ENCODE measurements at regions not wholly inside any gene's neighbourhood (a gene's known extent, or its start where the extent isn't known, plus 50 kb on each side); places are given as distances from the start of the nearest gene placed in this dataset.

DNA sequence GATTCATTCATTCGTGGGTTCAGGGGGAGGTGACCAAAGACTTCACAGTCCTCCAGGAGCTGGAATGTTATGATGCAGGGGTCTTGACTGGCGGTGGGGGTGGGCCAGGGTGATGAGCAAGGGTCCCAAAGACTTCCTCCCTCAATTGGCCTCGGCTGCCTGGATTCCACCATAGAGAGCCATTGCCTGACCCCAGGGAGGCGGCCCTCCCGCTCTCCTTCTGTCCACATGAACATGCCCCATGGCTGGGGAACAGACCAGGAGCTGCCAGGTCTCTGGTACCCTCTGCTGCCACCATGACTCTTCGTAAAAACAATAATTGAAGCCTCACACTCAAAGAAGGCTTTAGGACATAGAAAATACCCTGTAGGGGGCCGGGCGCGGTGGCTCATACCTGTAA lies 102.5 kb upstream of the CASZ1 start:
- Histone ChIP-seq H3K4me3 (ENCODE audit: low read depth in 1 of 2, low read length in 2 of 2) (no peak overlapping the region), H3K27ac (ENCODE audit: low read length) (no peak overlapping the region), H3K9me3 (ENCODE audit: control insufficient read depth in 1 of 2, low read length in 2 of 2) (no peaks in the 10 kb centered on the region), H3K4me1 (ENCODE audit: control insufficient read depth in 1 of 2, insufficient read depth in 2 of 2, low read length in 2 of 2) (no peaks in the 10 kb centered on the region), H3K36me3 (ENCODE audit: control insufficient read depth in 1 of 2, insufficient read depth in 2 of 2, low read length in 2 of 2) (no peaks in the 10 kb centered on the region), H3K27me3 (ENCODE audit: low read depth, low read length) (no peaks in the 10 kb centered on the region)

DNA sequence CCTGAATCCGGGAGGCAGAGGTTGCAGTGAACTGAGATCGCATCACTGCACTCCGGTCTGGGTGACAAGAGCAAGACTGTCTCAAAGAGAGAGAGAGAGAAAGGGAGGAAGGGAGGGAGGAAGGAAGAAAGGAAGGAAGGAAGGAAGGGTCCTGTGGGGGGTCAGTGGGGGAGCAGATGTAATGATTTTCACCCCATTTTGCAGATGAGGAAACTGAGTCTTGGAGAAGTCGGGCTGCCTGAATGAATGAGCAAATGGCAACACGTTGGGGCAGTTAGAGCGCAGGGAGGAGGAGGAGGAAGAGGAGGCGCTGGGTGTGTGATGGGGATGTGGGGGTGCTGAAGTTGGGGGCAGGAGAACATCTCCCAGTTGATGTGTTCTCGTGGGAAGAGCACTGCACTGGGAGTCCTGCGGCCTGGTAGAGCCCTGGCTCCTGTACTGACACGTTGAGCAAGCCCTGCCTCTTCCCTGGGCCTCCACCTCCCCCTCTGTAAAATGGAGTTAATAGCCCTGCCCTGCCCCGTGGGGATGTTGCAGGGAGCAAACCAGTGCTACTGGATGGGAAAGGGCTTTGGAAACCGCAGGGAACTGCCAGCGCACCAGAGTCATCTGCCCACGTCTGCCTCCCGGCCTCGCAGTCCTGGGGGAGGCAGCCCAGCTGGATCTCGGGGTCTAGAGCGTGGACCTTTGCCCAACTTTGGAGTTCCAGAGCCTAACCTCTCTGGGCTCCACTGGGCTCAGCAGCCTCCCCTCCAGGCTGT lies 103.2 kb upstream of the CASZ1 start:
- no peaks in the 10 kb centered on the region for H3K4me1 ChIP-seq (ENCODE audit: control insufficient read depth in 1 of 2, insufficient read depth in 2 of 2, low read length in 2 of 2)
- no peaks in the 10 kb centered on the region for H3K36me3 ChIP-seq (ENCODE audit: control insufficient read depth in 1 of 2, insufficient read depth in 2 of 2, low read length in 2 of 2)
- H3K27ac ChIP-seq (ENCODE audit: low read length) = no peak overlapping the region
- H3K9me3 ChIP-seq (ENCODE audit: control insufficient read depth in 1 of 2, low read length in 2 of 2) = no peaks in the 10 kb centered on the region
- no peak overlapping the region for H3K4me3 ChIP-seq (ENCODE audit: low read depth in 1 of 2, low read length in 2 of 2)
- H3K27me3 ChIP-seq (ENCODE audit: low read depth, low read length) = no peaks in the 10 kb centered on the region

DNA sequence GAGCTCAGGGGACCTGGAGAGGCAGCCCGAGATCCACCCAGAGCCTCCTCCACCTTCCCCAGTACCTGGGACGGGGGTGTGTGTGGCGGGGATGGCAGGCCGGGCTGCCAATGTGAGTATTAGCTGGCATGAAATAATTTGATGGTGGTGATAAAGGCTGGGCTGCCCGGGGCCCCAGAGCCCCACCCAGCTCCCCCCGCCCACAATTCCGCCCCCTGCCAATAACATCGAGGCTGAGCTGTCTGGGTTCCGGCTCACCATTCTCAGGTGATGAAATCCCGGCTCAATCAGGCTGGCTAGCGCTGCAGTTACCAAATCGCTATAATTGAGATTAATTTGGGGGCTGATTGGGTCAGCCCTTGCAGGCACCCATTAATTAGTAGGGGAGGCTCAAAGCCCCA lies 103.8 kb upstream of the CASZ1 start:
- H3K4me3 ChIP-seq (ENCODE audit: low read depth in 1 of 2, low read length in 2 of 2) = no peak overlapping the region
- no peak overlapping the region for H3K27ac ChIP-seq (ENCODE audit: low read length)
- no peaks in the 10 kb centered on the region for H3K4me1 ChIP-seq (ENCODE audit: control insufficient read depth in 1 of 2, insufficient read depth in 2 of 2, low read length in 2 of 2)
- H3K27me3 ChIP-seq (ENCODE audit: low read depth, low read length) = no peaks in the 10 kb centered on the region
- no peaks in the 10 kb centered on the region for H3K36me3 ChIP-seq (ENCODE audit: control insufficient read depth in 1 of 2, insufficient read depth in 2 of 2, low read length in 2 of 2)
- H3K9me3 ChIP-seq (ENCODE audit: control insufficient read depth in 1 of 2, low read length in 2 of 2) = no peaks in the 10 kb centered on the region

DNA sequence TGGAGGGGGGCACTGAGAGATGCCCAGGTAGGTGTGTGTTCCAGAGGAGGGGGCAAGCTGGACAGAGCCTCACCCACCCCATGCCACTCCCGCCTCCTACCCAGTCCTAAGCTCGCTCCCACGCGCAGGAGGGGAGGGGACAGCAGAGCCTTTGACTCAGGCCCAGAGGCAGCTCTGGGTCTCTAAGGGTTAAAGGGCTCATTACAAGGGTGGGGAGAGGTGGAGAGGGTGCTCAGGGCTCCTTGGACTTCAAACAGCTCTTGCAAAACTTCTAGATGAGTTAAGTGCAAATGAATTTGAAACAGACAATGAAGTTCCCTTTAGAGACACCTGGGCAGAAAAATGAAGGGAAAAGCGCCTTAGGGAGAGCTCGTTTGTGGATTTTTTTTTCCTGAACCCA lies 104.2 kb upstream of the CASZ1 start:
- Histone ChIP-seq H3K9me3 (ENCODE audit: control insufficient read depth in 1 of 2, low read length in 2 of 2) (no peaks in the 10 kb centered on the region), H3K27me3 (ENCODE audit: low read depth, low read length) (no peaks in the 10 kb centered on the region), H3K4me3 (ENCODE audit: low read depth in 1 of 2, low read length in 2 of 2) (no peak overlapping the region), H3K4me1 (ENCODE audit: control insufficient read depth in 1 of 2, insufficient read depth in 2 of 2, low read length in 2 of 2) (no peaks in the 10 kb centered on the region), H3K36me3 (ENCODE audit: control insufficient read depth in 1 of 2, insufficient read depth in 2 of 2, low read length in 2 of 2) (no peaks in the 10 kb centered on the region), H3K27ac (ENCODE audit: low read length) (no peak overlapping the region)

DNA sequence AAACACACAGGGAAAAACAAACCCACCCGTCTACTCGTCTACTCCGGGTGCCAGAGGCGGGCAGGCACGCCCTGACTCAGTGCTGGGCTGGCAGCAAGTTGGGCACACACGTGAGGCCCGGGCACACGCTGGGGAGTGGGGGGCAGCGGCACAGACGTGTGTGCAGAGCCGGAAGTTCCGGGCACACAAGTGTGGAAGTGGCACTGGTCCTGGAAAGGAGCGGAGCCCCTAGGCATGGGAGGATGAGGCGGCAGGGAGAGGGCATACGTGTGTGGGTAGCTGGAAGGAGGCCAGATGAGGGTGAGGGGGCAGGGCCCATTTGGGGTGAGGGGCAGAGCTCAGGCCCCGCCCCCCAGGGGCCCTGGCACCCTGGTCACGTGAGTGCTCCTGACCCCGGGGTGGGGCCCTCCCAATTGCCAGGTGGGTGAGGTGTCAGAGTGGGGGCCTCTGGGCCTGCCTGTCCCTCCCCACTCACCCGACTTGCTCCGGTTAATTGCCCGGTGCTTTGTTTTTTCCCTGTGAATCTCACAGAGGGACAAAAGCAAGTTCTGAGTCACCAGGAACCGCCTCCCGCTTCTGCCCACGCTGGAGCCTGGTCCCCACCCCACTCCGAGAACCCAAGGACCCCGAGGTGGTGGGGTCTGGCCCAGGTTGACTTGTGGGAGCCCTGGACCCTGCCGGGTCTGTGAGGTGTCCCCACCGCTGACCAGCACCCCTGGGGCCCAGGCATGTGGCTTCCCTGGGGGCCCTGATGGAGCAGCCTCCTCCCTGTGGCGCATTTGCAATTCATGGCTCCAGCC lies 104.8 kb upstream of the CASZ1 start:
- Histone ChIP-seq H3K27ac (ENCODE audit: low read length) (no peak overlapping the region), H3K36me3 (ENCODE audit: control insufficient read depth in 1 of 2, insufficient read depth in 2 of 2, low read length in 2 of 2) (no peaks in the 10 kb centered on the region), H3K9me3 (ENCODE audit: control insufficient read depth in 1 of 2, low read length in 2 of 2) (no peaks in the 10 kb centered on the region), H3K27me3 (ENCODE audit: low read depth, low read length) (no peaks in the 10 kb centered on the region), H3K4me1 (ENCODE audit: control insufficient read depth in 1 of 2, insufficient read depth in 2 of 2, low read length in 2 of 2) (no peaks in the 10 kb centered on the region), H3K4me3 (ENCODE audit: low read depth in 1 of 2, low read length in 2 of 2) (no peak overlapping the region)

DNA sequence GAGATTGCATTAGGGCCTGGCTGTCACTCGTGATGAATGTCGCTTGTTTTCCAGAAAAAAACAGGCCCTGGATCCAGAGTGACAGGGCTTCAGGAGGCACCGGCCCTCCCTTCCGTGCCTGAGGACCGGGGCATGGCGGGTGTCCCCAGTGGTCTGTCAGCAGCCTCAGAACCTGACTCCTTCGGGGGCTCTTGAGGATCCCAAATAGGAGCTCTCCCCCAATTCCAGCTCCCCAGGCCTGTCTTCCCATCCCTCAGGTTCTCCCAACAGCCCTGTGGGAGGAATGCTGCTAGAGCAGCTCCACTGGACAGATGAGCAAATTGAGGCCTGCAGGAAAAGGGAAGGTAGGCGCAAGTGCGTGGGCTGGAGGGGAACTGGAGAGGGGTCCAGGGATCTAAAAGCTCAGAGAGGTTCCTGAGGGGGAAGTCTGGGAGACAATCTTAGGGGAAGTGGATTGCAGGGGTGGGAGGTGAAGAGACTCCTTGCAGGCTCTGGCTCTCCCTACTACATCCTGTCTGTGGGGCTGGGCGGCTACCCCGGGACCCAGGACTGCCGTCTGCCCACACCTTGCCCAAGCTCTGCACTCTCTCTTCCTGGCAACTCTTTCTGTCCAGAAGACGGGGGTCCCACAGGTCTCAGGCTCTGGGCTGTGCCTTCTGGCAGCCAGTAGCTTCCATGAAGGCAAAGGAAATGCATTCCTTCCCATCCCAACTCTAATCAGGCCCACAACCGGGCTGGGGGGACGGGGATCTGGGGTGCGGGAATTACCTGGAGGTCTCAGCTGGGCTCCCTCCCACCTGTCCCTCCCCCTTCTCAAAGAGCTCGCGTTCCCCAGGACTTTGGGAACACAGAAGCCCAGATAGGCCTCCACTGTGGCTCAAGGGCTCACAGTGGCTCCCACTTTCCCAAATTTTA lies 105.7 kb upstream of the CASZ1 start:
- H3K4me3 ChIP-seq (ENCODE audit: low read depth in 1 of 2, low read length in 2 of 2) = no peak overlapping the region
- no peaks in the 10 kb centered on the region for H3K4me1 ChIP-seq (ENCODE audit: control insufficient read depth in 1 of 2, insufficient read depth in 2 of 2, low read length in 2 of 2)
- H3K9me3 ChIP-seq (ENCODE audit: control insufficient read depth in 1 of 2, low read length in 2 of 2) = no peaks in the 10 kb centered on the region
- H3K27ac ChIP-seq (ENCODE audit: low read length) = no peak overlapping the region
- H3K36me3 ChIP-seq (ENCODE audit: control insufficient read depth in 1 of 2, insufficient read depth in 2 of 2, low read length in 2 of 2) = no peaks in the 10 kb centered on the region
- no peaks in the 10 kb centered on the region for H3K27me3 ChIP-seq (ENCODE audit: low read depth, low read length)

DNA sequence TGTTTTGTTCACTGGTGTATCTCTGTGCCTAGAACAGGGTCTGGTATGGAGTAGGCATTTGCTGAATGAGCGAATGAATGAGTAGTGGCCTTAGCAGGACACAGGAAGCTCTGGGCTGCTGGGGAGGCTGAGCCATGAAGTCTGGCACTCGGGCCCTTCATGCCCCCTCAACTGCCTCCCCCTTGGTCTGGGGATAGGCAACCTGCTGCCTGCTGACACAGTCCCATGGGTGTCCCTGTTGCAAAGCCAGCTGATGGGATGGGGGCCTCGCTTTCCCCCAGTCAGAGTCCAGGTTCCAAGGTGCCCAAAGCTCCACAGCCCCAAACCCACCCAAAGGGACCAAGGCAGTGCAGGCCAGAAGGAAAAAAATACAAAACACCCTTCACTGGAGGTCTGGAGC lies 107.0 kb upstream of the CASZ1 start:
- Histone ChIP-seq H3K9me3 (ENCODE audit: control insufficient read depth in 1 of 2, low read length in 2 of 2) (no peaks in the 10 kb centered on the region), H3K4me3 (ENCODE audit: low read depth in 1 of 2, low read length in 2 of 2) (no peak overlapping the region), H3K36me3 (ENCODE audit: control insufficient read depth in 1 of 2, insufficient read depth in 2 of 2, low read length in 2 of 2) (no peaks in the 10 kb centered on the region), H3K27me3 (ENCODE audit: low read depth, low read length) (no peaks in the 10 kb centered on the region), H3K4me1 (ENCODE audit: control insufficient read depth in 1 of 2, insufficient read depth in 2 of 2, low read length in 2 of 2) (no peaks in the 10 kb centered on the region), H3K27ac (ENCODE audit: low read length) (no peak overlapping the region)

DNA sequence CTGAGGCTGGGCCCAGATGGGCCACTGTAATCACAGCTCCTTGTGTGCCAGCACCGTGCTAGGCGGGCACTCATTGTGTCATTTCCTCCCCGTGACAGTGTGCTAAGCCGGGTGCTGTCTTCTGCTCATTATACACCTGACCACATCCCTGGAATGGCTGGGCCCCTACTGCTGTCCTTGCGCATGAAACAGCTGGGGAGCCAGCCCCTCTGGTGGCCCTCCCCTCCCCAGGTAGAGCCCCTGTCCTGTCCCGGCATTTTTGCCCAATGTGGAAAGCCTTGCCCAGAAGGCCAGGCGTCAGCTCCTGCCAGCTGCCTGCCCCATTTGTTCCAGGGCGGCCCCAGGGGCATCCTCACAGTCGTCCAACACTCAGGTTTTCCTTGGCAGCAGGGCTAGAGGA lies 107.4 kb upstream of the CASZ1 start:
- Histone ChIP-seq H3K4me3 (ENCODE audit: low read depth in 1 of 2, low read length in 2 of 2) (no peak overlapping the region), H3K27me3 (ENCODE audit: low read depth, low read length) (no peaks in the 10 kb centered on the region), H3K4me1 (ENCODE audit: control insufficient read depth in 1 of 2, insufficient read depth in 2 of 2, low read length in 2 of 2) (no peaks in the 10 kb centered on the region), H3K27ac (ENCODE audit: low read length) (no peak overlapping the region), H3K36me3 (ENCODE audit: control insufficient read depth in 1 of 2, insufficient read depth in 2 of 2, low read length in 2 of 2) (no peaks in the 10 kb centered on the region), H3K9me3 (ENCODE audit: control insufficient read depth in 1 of 2, low read length in 2 of 2) (no peaks in the 10 kb centered on the region)

DNA sequence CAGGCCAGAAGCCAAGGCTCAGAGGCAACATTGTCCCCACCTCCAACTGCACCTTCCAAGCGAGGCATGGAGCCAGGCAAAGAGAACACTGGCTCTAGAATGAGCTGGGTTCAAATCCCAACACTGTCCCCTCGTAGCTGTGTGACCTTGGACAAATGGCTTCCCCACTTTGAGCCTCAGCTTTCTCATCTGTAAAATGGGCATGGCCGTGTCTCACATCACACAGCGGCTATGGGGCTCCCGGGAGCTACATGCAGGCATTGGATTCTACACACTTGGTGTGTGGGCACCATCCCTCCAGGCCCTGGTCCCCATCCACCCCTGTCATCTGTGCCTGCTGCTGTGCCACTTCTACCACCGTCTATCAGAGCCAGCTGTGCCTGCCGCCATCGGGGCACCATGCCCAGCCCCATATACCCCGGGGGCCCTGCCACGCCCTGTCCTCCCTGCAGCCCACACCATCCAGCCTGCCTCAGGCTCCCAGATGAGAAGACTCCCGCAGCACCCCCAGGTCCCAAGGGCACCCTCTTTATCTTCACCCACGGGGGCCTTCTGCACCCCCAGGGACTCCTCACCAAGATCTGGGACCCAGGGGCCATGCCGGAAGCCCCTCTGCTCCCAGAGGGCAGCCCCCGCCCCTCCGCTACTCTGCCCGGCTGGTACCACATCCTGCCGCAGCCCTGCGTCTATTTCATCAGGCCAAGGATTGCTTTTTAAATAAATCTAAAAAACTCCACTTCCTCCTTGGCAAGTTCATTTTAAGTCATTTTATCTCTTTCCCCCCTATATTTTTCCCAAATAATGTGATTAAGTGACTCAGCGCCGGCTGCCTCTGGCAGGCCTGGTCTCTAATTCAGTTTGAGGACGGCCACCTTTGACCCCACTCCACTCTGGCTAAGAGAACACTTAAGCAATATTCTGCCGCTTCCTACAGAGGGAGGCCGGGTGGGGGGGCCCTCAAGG lies 107.8 kb upstream of the TARDBP start:
- Histone ChIP-seq H3K9me3 (ENCODE audit: control insufficient read depth in 1 of 2, low read length in 2 of 2) (no peaks in the 10 kb centered on the region), H3K4me3 (ENCODE audit: low read depth in 1 of 2, low read length in 2 of 2) (no peak overlapping the region), H3K27me3 (ENCODE audit: low read depth, low read length) (no peaks in the 10 kb centered on the region), H3K36me3 (ENCODE audit: control insufficient read depth in 1 of 2, insufficient read depth in 2 of 2, low read length in 2 of 2) (no peaks in the 10 kb centered on the region), H3K27ac (ENCODE audit: low read length) (no peak overlapping the region), H3K4me1 (ENCODE audit: control insufficient read depth in 1 of 2, insufficient read depth in 2 of 2, low read length in 2 of 2) (no peaks in the 10 kb centered on the region)

DNA sequence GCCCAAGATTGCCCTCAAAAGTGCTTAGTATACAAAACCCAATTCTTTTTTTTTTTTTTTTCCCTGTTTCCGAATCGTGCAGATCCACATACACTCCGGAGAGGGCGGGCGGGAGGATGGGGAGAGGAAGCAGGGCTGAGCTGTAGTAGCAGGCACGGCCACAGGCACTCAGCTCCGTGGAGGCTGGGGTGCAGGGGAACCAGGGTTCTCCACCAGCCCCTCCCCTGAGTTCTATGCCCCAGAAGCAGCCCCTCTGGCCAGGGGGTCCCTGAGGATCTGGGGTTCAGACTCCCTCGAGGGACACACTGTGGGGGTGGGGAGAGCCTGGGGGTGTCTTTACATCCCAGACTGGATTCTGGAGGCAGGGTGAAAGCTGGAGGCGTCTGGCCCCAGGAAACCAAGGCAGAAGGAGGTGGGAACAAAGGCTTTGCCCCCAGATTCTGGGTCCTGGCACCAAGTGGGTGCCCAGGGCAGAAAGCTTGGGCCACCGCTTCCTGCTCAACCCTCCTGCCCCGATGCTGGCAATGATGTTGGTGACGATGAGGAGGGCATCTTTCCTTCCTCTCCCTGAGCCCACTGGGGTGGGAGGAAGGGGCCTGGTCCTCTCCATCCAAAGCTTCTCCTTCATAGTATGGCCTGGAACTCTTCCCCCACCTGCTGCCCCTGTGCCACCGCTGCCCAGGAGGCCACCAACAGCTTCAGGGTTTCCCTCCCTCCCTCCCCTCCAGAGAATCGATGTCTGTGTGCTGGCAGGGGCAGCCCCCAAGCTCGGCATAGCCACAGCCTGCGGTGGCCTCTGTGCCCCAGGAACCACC lies 106.4 kb upstream of the TARDBP start:
- H3K27me3 ChIP-seq (ENCODE audit: low read depth, low read length) = no peaks in the 10 kb centered on the region
- no peak overlapping the region for H3K4me3 ChIP-seq (ENCODE audit: low read depth in 1 of 2, low read length in 2 of 2)
- H3K9me3 ChIP-seq (ENCODE audit: control insufficient read depth in 1 of 2, low read length in 2 of 2) = no peaks in the 10 kb centered on the region
- H3K36me3 ChIP-seq (ENCODE audit: control insufficient read depth in 1 of 2, insufficient read depth in 2 of 2, low read length in 2 of 2) = no peaks in the 10 kb centered on the region
- no peak overlapping the region for H3K27ac ChIP-seq (ENCODE audit: low read length)
- no peaks in the 10 kb centered on the region for H3K4me1 ChIP-seq (ENCODE audit: control insufficient read depth in 1 of 2, insufficient read depth in 2 of 2, low read length in 2 of 2)

Data from muscle layer of duodenum (tissue), 2 donors.